ENCODE measurements at regions not wholly inside any gene's neighbourhood (a gene's known extent, or its start where the extent isn't known, plus 50 kb on each side); places are given as distances from the start of the nearest gene placed in this dataset.
A peak's percentile ranks its signal among the peaks of the same experiment; 100 is the strongest.

DNA sequence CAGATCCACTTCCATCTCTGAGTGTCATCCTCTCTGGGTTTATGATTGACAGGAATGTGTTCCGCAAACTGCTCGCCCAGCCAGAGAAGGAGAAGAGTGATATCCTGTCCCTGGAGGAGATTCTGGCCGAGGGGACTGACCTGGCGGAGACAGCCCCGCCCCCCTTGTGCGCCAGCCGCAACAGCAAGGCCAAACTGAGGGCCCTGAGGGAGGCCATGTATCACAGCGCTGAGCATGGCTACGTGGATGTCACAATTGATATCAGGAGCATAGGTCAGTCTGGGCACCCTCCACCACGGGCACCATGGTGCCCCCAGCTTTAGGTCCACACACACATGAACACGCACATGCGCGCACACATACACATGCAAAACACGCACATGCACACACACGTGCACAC is 67.5 kb upstream of the PWP1 start:
- TF ChIP-seq POLR2A (IDR thresholded peaks at IDR 0.05) (no peak), POLR2AphosphoS5 (IDR thresholded peaks at IDR 0.05) (no peak), EP300 (IDR thresholded peaks at IDR 0.05) (no peak)
- TF ChIP-seq, protein P1, sequence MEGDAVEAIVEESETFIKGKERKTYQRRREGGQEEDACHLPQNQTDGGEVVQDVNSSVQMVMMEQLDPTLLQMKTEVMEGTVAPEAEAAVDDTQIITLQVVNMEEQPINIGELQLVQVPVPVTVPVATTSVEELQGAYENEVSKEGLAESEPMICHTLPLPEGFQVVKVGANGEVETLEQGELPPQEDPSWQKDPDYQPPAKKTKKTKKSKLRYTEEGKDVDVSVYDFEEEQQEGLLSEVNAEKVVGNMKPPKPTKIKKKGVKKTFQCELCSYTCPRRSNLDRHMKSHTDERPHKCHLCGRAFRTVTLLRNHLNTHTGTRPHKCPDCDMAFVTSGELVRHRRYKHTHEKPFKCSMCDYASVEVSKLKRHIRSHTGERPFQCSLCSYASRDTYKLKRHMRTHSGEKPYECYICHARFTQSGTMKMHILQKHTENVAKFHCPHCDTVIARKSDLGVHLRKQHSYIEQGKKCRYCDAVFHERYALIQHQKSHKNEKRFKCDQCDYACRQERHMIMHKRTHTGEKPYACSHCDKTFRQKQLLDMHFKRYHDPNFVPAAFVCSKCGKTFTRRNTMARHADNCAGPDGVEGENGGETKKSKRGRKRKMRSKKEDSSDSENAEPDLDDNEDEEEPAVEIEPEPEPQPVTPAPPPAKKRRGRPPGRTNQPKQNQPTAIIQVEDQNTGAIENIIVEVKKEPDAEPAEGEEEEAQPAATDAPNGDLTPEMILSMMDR (IDR thresholded peaks at IDR 0.05): no peak
- Histone ChIP-seq H3K9me3 (no peaks in the 10 kb centered on the region), H3K4me1 (no peaks in the 10 kb centered on the region), H3K36me3 (peaks cover 22% of the 10 kb centered on the region), H3K27me3 (no peaks in the 10 kb centered on the region), H3K27ac (no peak overlapping the region), H3K4me3 (no peak overlapping the region)
- WGBS: 92% methylated on average over 9 of the region's 15 CpGs
- DNase-seq (ENCODE audit: low spot score in 2 of 2): no peak

DNA sequence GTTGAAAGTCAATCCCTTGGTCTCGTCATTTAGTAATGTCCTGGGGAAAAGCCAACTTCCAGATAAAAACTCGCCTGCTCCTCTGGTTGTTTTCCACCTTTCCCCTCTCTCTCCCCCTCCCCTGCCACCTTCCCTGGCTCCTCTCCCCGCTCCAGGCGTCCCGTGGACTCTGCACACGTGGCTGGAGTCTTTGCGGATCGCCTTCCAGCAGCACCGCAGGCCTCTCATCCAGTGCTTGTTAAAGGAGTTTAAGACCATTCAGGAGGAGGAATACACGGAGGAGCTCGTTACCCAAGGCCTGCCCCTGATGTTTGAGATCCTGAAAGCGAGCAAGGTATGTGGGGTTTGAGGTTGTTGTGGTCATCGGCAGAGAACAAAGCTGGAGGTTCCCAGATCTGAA is 65.8 kb upstream of the PWP1 start:
- H3K4me1 ChIP-seq: no peaks in the 10 kb centered on the region
- TF ChIP-seq EP300 (IDR thresholded peaks at IDR 0.05) (no peak), POLR2AphosphoS5 (IDR thresholded peaks at IDR 0.05) (no peak), POLR2A (IDR thresholded peaks at IDR 0.05) (no peak)
- TF ChIP-seq, protein P1 (IDR thresholded peaks at IDR 0.05): no peak
- H3K27me3 ChIP-seq: no peaks in the 10 kb centered on the region
- no peak overlapping the region for H3K4me3 ChIP-seq
- no peak for DNase-seq (ENCODE audit: low spot score in 2 of 2)
- peaks cover 21% of the 10 kb centered on the region for H3K36me3 ChIP-seq
- 84% methylated on average over 13 of the region's 13 CpGs for WGBS
- H3K27ac ChIP-seq: no peak overlapping the region
- H3K9me3 ChIP-seq: no peaks in the 10 kb centered on the region

DNA sequence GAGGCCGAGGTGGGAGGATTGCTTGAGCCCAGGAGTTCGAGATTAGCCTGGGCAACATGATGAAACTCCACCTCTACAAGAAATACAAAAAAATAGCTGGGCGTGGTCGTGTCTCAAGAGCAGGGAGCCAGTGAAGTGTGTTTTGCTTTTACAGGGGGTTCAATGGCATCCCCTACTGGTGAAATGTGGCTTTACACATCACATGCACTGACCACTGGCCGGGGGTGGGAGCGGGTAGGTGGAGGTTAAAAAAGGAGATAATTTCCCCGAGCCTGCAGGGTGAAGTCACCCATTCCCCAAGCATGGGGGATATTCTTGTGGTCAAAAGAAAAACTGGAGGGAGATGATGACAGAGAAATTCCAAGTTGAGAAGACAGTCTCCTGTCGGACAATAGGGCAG is 63.6 kb upstream of the PWP1 start:
- Histone ChIP-seq H3K27me3 (no peaks in the 10 kb centered on the region), H3K4me3 (no peak overlapping the region), H3K27ac (no peak overlapping the region), H3K36me3 (peaks cover 16% of the 10 kb centered on the region), H3K4me1 (no peaks in the 10 kb centered on the region), H3K9me3 (no peaks in the 10 kb centered on the region)
- DNase-seq (ENCODE audit: low spot score in 2 of 2): no peak
- no peak for TF ChIP-seq POLR2A (IDR thresholded peaks at IDR 0.05)
- no peak for TF ChIP-seq EP300 (IDR thresholded peaks at IDR 0.05)
- TF ChIP-seq, protein P1 (IDR thresholded peaks at IDR 0.05): peak in 1 of 2 donors; percentile 17
- no peak for TF ChIP-seq POLR2AphosphoS5 (IDR thresholded peaks at IDR 0.05)
- WGBS: 67% methylated on average over 8 of the region's 8 CpGs

DNA sequence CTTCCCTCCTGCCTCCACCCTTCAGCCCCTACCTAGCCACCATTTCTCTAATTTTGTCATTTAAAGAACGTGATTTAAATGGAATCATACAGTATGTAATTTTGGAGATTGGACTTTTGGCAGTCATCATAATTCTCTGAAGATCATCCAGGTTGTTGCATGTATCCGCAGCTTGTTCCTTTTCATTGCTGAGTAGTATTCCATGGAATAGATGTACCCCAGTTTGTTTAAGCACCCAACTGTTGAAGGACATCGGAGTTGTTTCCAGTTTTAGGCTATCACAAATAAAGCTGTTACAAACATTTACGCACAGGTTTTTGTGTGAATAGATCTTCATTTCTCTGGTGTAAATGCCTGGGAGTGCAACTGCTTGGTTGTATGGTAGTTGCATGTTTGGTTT is 61.1 kb upstream of the PWP1 start:
- 95% methylated on average over 4 of the region's 4 CpGs for WGBS
- Histone ChIP-seq H3K27ac (no peak overlapping the region), H3K9me3 (no peaks in the 10 kb centered on the region), H3K36me3 (peaks cover 7% of the 10 kb centered on the region), H3K4me1 (no peaks in the 10 kb centered on the region), H3K4me3 (no peak overlapping the region), H3K27me3 (no peaks in the 10 kb centered on the region)
- DNase-seq (ENCODE audit: low spot score in 2 of 2): no peak
- TF ChIP-seq POLR2A (IDR thresholded peaks at IDR 0.05) (no peak), POLR2AphosphoS5 (IDR thresholded peaks at IDR 0.05) (no peak), EP300 (IDR thresholded peaks at IDR 0.05) (no peak)
- TF ChIP-seq, protein P1 (IDR thresholded peaks at IDR 0.05): no peak

DNA sequence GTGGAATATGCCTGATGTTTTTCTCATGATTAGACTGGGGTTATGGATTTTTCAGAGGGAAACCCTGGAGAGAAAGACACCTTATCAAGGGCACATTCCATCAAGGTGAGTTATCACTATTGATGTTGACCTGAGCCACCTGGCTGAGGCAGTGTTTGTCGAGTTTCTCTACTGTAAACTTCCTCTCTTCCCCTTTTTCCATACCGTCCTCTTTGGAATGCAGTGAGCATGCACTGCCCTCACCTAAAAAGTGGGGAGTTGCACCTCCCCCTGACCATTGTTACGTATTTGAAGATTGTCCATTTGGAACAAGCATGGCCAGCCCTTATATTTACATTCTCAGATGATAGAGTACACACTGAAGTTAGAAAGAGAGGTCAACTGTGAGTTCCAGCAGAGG is 53.9 kb upstream of the PWP1 start:
- Histone ChIP-seq H3K9me3 (no peaks in the 10 kb centered on the region), H3K27ac (no peak overlapping the region), H3K36me3 (peaks cover 8% of the 10 kb centered on the region), H3K4me1 (no peaks in the 10 kb centered on the region), H3K27me3 (no peaks in the 10 kb centered on the region), H3K4me3 (no peak overlapping the region)
- DNase-seq (ENCODE audit: low spot score in 2 of 2): no peak
- 83% methylated on average over 3 of the region's 3 CpGs for WGBS
- TF ChIP-seq, protein P1 (IDR thresholded peaks at IDR 0.05): no peak
- TF ChIP-seq EP300 (IDR thresholded peaks at IDR 0.05): no peak
- TF ChIP-seq POLR2A (IDR thresholded peaks at IDR 0.05): no peak
- TF ChIP-seq POLR2AphosphoS5 (IDR thresholded peaks at IDR 0.05): no peak
